Myocyte (in vitro differentiated cells): ENCODE measurements at regions not wholly inside any gene's neighbourhood (a gene's known extent, or its start where the extent isn't known, plus 50 kb on each side); places are given as distances from the start of the nearest gene placed in this dataset.
"Not testable (repeated sequence)": the region's sequence is repeated elsewhere in the genome, so short reads cannot be mapped to it uniquely, and the experiment has no call there.

ENCODE experiments used
- DNase-seq: peaks from one replicate; pipeline ENCODE4 v3.0.0-alpha.2; 2012; ENCODE audit warnings: low read depth

- DNase-seq: no peak
These were observed 244.2 kb upstream of the FOXK1 start for GRCh38 chr7:4437916-4438315.

GRCh38 chr7:4438723-4439245 is 243.3 kb upstream of the FOXK1 start:
- DNase-seq: no peak

- no peak for DNase-seq
These were observed 242.7 kb upstream of the FOXK1 start for GRCh38 chr7:4439444-4439843.

GRCh38 chr7:4444106-4444505 is 238.0 kb upstream of the FOXK1 start:
- no peak for DNase-seq

GRCh38 chr7:4445777-4446176 is 236.3 kb upstream of the FOXK1 start:
- DNase-seq: no peak

- DNase-seq: no peak
These were observed 232.8 kb upstream of the FOXK1 start for GRCh38 chr7:4449263-4449662.

GRCh38 chr7:4450483-4450882 is 231.6 kb upstream of the FOXK1 start:
- no peak for DNase-seq

GRCh38 chr7:4460597-4460996 is 221.5 kb upstream of the FOXK1 start:
- DNase-seq: no peak

- no peak for DNase-seq
These were observed 220.6 kb upstream of the FOXK1 start for GRCh38 chr7:4461531-4461930.

GRCh38 chr7:4468320-4469102 is 213.6 kb upstream of the FOXK1 start:
- no peak for DNase-seq

- peak; percentile 25 for DNase-seq
These were observed 211.8 kb upstream of the FOXK1 start for GRCh38 chr7:4470246-4470645.

- DNase-seq: peak; percentile 11
These were observed 209.4 kb upstream of the FOXK1 start for GRCh38 chr7:4472728-4473127.

- DNase-seq: peak; percentile 66
These were observed 202.6 kb upstream of the FOXK1 start for GRCh38 chr7:4479367-4480039.

- not testable (repeated sequence) for DNase-seq
These were observed 202.0 kb upstream of the FOXK1 start for GRCh38 chr7:4480131-4480530.

- DNase-seq: no peak
These were observed 198.2 kb upstream of the FOXK1 start for GRCh38 chr7:4483851-4484250.

GRCh38 chr7:4484545-4484944 is 197.6 kb upstream of the FOXK1 start:
- DNase-seq: no peak

- no peak for DNase-seq
These were observed 195.2 kb upstream of the FOXK1 start for GRCh38 chr7:4486907-4487306.

GRCh38 chr7:4496911-4497310 is 185.2 kb upstream of the FOXK1 start:
- DNase-seq: not testable (repeated sequence)

GRCh38 chr7:4500812-4501211 is 181.3 kb upstream of the FOXK1 start:
- DNase-seq: no peak

- DNase-seq: not testable (repeated sequence)
These were observed 174.2 kb upstream of the FOXK1 start for GRCh38 chr7:4507886-4508285.

GRCh38 chr7:4513450-4513849 is 168.6 kb upstream of the FOXK1 start:
- DNase-seq: no peak

GRCh38 chr7:4519819-4520520 is 162.1 kb upstream of the FOXK1 start:
- no peak for DNase-seq
